Large intestine (tissue), 3 donors: ENCODE measurements at regions not wholly inside any gene's neighbourhood (a gene's known extent, or its start where the extent isn't known, plus 50 kb on each side); places are given as distances from the start of the nearest gene placed in this dataset.

Experiments used
- DNase-seq, 2 donors: peaks; one replicate each; pipeline versions ENCODE4 v3.0.0 to v3.0.0-alpha.2; 2013
- H3K27ac ChIP-seq: one replicate; pipeline ENCODE4 v1.5.1; 2013; ENCODE audit warnings: low read length
- H3K27me3 ChIP-seq: 2 replicates; pipeline ENCODE4 v1.6.1; 2013; ENCODE audit warnings: low read length; ENCODE audit not compliant: control insufficient read depth, insufficient read depth
- H3K36me3 ChIP-seq: 2 replicates; pipeline ENCODE4 v1.6.1; 2013; ENCODE audit warnings: low read length; ENCODE audit not compliant: control insufficient read depth, insufficient read depth
- H3K4me1 ChIP-seq: one replicate; pipeline ENCODE4 v1.6.1; 2013; ENCODE audit warnings: low read length; ENCODE audit not compliant: control insufficient read depth, insufficient read depth
- H3K4me3 ChIP-seq: one replicate; pipeline ENCODE4 v1.5.1; 2013; ENCODE audit warnings: low read length
- H3K9me3 ChIP-seq: one replicate; pipeline ENCODE4 v1.6.1; 2013; ENCODE audit warnings: mild to moderate bottlenecking, low read depth, low read length, moderate library complexity; ENCODE audit not compliant: control insufficient read depth
- WGBS: methylation state at CpG from one replicate; pipeline ENCODE4 v1.1.5; 2013; ENCODE audit warnings: low lambda C conversion rate; ENCODE audit not compliant: insufficient coverage; 5-methylcytosine and 5-hydroxymethylcytosine counted together

DNA sequence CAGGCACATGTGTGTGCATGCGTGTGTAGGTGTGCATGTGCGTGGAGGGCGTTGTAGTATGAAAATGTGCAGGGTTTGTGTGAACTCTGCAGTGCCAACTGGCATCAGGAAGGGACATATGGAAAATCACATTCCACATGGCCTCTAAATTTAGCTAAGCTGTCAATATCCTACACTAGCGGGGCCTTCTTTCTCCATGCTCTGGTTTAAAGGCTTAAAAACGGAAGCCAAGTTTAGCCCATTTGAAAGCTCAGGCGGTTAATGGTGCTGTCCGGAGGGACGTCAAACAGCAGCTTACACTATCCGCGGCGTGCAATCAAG lies 144.1 kb upstream of the NOCT start:
- Histone ChIP-seq H3K27ac (no peak overlapping the region), H3K27me3 (no peaks in the 10 kb centered on the region), H3K9me3 (no peaks in the 10 kb centered on the region), H3K36me3 (no peaks in the 10 kb centered on the region), H3K4me1 (no peaks in the 10 kb centered on the region), H3K4me3 (no peak overlapping the region)
- 100% methylated on average over 1 of the region's 11 CpGs for WGBS
- DNase-seq, result no peak

DNA sequence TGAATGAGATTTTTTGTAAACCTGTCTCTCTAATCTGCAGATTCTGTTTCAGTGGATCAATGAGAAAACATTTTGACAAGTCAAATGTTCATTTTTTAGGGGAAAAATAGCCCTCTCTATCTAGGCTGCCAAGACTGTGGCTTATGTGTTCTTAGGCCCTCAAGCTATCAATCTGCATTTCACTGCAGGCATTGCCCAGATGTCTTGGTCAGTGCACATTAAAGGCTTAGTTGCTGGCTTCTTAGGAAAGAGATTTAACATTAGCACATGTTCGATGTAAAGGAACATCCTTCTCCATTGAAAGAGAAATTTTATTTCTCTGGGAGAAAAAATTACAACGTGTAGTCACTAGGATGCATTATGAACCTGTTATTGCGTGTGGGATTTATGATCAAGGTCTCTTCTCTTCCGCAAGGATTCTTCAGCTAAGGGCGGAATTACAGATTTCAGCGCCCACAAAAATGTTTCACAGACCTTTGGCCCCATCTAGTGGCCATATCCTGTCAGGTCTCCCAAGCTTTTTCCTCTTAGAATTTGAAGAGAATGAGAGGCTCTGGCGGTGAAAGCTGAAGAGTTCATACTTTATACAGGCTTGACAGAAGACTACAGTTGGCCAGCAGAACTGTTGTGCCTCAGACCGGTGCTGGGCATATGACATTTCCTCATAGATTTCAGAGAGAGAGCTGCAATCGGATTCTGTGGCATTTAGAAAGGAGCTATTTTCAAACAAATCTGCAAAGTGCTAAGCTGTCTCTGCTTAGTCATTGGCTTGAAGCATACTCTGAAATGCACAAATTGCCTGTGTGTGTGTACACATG lies 144.6 kb upstream of the NOCT start:
- Histone ChIP-seq H3K27me3 (no peaks in the 10 kb centered on the region), H3K4me1 (no peaks in the 10 kb centered on the region)
- 40% methylated on average over 1 of the region's 9 CpGs for WGBS

DNA sequence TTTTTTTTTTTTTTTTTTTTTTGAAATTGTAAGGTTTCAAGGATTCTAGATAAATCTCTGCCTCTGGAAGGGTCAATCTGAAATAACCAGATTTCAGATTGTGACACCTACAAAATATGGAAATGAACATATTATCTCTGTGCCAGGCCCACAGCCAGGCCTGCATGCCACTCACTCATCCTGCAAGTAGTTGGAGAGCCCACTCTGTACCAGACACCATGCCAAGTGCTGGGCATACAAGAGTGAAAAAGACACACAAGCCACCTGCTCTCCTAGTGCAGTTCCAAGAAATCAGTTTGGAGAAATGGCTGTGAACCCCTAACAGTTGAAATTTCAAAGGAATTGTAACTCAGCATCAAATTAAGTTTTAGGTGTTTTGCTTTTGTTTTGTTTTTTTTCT lies 145.9 kb upstream of the NOCT start:
- Histone ChIP-seq H3K4me3 (no peak overlapping the region), H3K36me3 (no peaks in the 10 kb centered on the region), H3K27me3 (no peaks in the 10 kb centered on the region), H3K4me1 (no peaks in the 10 kb centered on the region), H3K9me3 (no peaks in the 10 kb centered on the region), H3K27ac (no peak overlapping the region)
- DNase-seq, result no peak

More for the DNA sequence above, 144.6 kb upstream of the NOCT start:
- H3K4me3 ChIP-seq, result no peak overlapping the region
- no peaks in the 10 kb centered on the region for H3K9me3 ChIP-seq
- no peak overlapping the region for H3K27ac ChIP-seq
- H3K36me3 ChIP-seq, result no peaks in the 10 kb centered on the region
- DNase-seq, result peak; percentile 63 to 69

DNA sequence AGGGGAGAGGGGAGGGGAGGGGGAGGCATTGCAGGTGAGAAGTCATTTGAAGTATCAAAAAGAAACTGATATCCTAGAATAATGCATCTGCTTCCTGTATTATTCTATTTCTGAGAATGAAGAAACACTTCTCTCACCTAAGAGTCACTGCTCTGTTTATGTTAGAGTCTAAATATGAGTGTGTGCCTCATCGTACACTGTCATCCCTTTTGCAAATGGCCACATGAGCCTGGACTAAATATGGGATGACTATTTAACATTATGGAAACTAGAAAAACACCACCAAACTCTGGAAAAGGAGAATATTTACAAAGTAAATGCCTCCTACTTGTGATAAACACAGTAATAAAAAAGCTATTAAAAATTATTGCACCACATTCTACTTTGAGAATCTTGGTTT lies 146.4 kb upstream of the NOCT start:
- Histone ChIP-seq H3K4me3 (no peak overlapping the region), H3K36me3 (no peaks in the 10 kb centered on the region), H3K27ac (no peak overlapping the region), H3K9me3 (no peaks in the 10 kb centered on the region), H3K4me1 (no peaks in the 10 kb centered on the region), H3K27me3 (no peaks in the 10 kb centered on the region)
- no CpG with 5 or more reads among the region's 1 CpG for WGBS
- DNase-seq, result no peak

DNA sequence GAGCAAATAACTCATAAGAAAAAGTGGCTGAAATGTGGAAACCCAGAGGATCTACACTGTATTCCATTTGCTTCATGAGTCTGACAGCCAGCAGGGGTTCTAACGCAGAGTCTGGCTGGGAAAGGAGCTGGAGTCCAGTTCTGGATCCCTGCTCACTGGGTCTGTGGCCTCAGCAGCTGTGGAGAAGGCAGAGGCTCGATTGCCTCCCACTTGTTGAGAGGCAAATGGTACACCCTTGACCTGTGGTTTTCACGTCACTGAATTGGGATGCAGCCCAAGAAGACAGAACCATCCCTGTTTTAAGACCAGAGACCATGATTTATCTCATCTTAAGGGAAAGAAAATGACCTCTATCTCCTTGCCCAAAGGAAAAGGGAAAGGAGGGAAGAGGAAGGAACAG lies 147.0 kb upstream of the NOCT start:
- no peaks in the 10 kb centered on the region for H3K27me3 ChIP-seq
- no peaks in the 10 kb centered on the region for H3K36me3 ChIP-seq
- H3K4me1 ChIP-seq, result no peaks in the 10 kb centered on the region
- no peak overlapping the region for H3K27ac ChIP-seq
- H3K9me3 ChIP-seq, result no peaks in the 10 kb centered on the region
- DNase-seq, result no peak
- H3K4me3 ChIP-seq, result no peak overlapping the region
- WGBS, result no CpG with 5 or more reads among the region's 3 CpGs

DNA sequence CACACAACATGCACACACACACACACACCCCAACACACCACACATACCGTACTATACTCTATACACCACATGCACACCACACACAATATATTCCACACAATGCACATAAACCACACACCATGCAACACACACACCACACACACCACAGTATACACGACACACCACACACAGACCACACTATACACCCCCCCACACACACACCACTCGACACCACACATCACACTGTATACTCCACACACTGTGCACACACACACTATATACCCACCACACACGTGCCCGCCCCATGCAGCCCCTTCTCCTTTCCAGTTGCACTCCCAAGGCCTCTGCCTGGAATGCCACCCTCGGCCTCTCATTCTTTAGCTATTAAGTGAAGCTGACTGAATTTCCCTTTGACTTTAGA lies 148.2 kb upstream of the NOCT start:
- Histone ChIP-seq H3K4me3 (no peak overlapping the region), H3K27ac (no peak overlapping the region), H3K27me3 (no peaks in the 10 kb centered on the region), H3K9me3 (no peaks in the 10 kb centered on the region), H3K4me1 (no peaks in the 10 kb centered on the region), H3K36me3 (no peaks in the 10 kb centered on the region)
- WGBS, result 100% methylated on average over 1 of the region's 6 CpGs
- no peak for DNase-seq

DNA sequence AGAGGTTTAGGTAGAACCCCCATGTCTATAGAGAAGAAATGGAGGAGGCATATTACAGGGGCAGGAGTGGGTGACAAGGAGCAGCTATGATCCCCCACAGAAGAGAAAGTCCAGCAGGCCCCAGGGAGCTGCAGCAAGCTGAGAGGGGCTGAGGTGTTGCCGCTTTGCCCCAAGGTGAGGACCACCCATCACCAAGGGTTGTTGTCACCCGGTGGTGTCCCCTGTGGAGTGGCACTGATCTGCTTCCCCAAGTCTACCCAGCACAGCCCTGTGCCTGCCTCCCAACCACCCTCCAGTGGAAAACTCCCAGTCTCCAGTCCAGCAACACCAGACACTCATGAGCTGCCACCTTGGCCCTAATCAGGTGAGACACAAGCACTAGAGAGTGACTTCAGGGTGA lies 149.3 kb upstream of the NOCT start:
- no peak overlapping the region for H3K4me3 ChIP-seq
- WGBS, result no CpG with 5 or more reads among the region's 2 CpGs
- no peaks in the 10 kb centered on the region for H3K9me3 ChIP-seq
- H3K36me3 ChIP-seq, result no peaks in the 10 kb centered on the region
- H3K4me1 ChIP-seq, result no peaks in the 10 kb centered on the region
- H3K27me3 ChIP-seq, result no peaks in the 10 kb centered on the region
- no peak for DNase-seq
- H3K27ac ChIP-seq, result no peak overlapping the region

DNA sequence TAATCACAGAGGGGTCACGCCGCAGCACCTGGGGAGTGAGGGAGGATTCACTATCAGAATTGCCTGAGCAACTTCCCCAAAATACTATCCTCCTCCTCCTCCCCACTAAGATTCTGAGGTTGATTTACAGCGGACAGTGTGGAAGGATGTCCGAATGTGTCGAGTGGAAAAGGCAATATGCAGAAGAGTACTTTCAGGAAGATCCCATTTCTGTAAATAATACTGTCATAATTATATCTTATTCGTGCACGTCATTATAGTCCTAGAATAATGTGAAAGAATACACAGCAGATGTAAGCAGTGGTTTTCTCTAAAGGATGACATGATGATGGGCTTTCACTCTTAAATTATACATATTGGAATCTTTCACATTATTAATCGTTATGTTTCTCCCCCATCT lies 149.8 kb upstream of the NOCT start:
- H3K4me3 ChIP-seq, result no peak overlapping the region
- 80% methylated on average over 1 of the region's 8 CpGs for WGBS
- DNase-seq, result no peak
- no peaks in the 10 kb centered on the region for H3K36me3 ChIP-seq
- H3K27me3 ChIP-seq, result no peaks in the 10 kb centered on the region
- no peak overlapping the region for H3K27ac ChIP-seq
- no peaks in the 10 kb centered on the region for H3K4me1 ChIP-seq
- H3K9me3 ChIP-seq, result no peaks in the 10 kb centered on the region

DNA sequence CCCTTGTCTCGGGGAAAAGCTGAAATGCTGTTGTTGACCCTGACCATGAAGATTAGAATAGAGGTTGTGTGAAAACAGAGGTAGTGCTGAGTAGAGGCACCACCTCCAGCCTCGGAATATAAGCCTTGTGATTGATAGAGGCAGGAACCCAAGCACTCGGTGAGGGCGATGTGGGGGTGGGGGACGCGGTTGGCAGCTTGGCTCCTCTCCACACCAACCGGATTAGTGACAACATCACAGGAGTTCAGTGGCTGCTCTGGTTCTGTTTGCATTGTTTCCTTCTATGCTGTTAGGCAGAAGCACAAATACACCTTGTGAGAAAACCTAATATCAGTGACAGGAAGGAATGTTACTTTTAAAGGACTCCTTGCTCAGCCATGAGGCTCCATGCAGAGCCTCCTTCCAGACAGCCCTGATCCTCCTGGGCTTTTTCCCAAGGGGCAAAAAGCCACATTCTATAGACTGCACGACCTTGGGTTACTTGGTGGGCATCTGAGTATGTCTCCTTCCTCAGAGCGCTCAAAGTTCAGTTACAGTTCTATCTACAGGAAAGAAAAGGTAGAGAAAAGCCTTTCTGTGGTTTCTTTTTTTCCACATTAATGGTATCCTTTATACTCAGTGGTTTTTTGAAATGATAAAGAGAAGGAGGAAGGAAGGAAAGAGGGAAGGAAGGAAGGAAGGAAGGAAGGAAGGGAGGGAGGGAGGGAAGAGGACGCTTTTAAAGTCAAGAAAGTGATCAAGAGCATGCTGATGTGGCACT lies 150.4 kb upstream of the NOCT start:
- no peak overlapping the region for H3K4me3 ChIP-seq
- H3K27me3 ChIP-seq, result no peaks in the 10 kb centered on the region
- H3K36me3 ChIP-seq, result no peaks in the 10 kb centered on the region
- no peak overlapping the region for H3K27ac ChIP-seq
- H3K4me1 ChIP-seq, result no peaks in the 10 kb centered on the region
- no peak for DNase-seq
- no CpG with 5 or more reads among the region's 10 CpGs for WGBS
- H3K9me3 ChIP-seq, result no peaks in the 10 kb centered on the region

DNA sequence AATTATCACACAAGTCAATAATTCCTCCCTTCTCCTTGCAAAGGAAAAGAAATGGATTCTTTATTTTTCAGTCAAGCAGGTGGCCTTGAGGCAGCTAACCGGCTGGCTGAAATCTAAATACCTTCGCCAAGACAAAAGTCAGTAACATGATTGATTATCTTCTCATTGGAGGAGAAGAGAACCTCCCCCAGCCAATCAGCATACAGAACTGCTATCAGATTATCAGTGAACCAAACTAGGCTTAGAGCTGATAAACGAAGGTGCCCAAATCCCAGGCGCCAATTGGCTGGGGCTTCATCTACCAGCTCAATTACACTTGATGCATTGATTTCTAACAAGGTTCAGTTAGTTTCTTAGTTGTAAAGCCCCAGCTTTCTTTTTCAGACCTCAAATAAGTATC lies 152.4 kb upstream of the NOCT start:
- H3K27me3 ChIP-seq, result no peaks in the 10 kb centered on the region
- no peaks in the 10 kb centered on the region for H3K9me3 ChIP-seq
- DNase-seq, result no peak
- WGBS, result no CpG with 5 or more reads among the region's 4 CpGs
- H3K27ac ChIP-seq, result no peak overlapping the region
- no peaks in the 10 kb centered on the region for H3K4me1 ChIP-seq
- H3K4me3 ChIP-seq, result no peak overlapping the region
- H3K36me3 ChIP-seq, result no peaks in the 10 kb centered on the region

DNA sequence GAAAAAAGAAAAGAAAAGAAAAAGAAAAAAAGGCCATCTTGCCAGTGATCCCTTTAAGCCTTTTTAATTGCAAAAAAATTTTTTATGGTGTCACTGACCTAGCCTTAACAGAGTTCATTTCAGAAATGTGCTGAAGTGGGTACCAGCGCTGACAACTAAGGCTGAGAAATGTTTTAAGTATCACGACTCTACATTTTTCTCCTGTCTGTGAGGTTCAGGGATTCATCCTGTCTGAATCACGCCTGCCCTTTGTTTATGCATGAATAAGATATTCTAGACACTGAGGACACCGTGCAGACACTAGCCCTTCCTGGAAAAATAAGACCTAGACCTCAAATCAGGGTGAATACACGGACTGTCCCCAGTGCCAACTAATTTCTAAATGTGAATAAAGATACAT lies 154.4 kb upstream of the NOCT start:
- no peaks in the 10 kb centered on the region for H3K27me3 ChIP-seq
- H3K36me3 ChIP-seq, result no peaks in the 10 kb centered on the region
- no peak overlapping the region for H3K27ac ChIP-seq
- no peak overlapping the region for H3K4me3 ChIP-seq
- no peak for DNase-seq
- H3K4me1 ChIP-seq, result no peaks in the 10 kb centered on the region
- no peaks in the 10 kb centered on the region for H3K9me3 ChIP-seq
- WGBS, result no CpG with 5 or more reads among the region's 5 CpGs
